H1 (cell line): ENCODE measurements at regions not wholly inside any gene's neighbourhood (a gene's known extent, or its start where the extent isn't known, plus 50 kb on each side); places are given as distances from the start of the nearest gene placed in this dataset.

Source experiments
- CTCF ChIA-PET: fragments of 300-600 bp; sonication (Branson Sonifier 250); formaldehyde crosslinking; loops from one replicate; lab custom pipeline; 2021; ENCODE audit not compliant: partially characterized antibody; lab: Charles Lee
- POLR2A ChIA-PET: fragments of 300-600 bp; sonication (Branson Sonifier 250); formaldehyde crosslinking; loops from one replicate; lab custom pipeline; 2021; ENCODE audit warnings: inconsistent platforms; ENCODE audit not compliant: partially characterized antibody; lab: Charles Lee
- DNase-seq, 2 experiments: peaks; one replicate each; pipeline versions ENCODE4 v3.0.0 to v3.0.0-alpha.2; 2010 to 2022; ENCODE audit warnings: low spot score in 2 of 2, low read depth in 1 of 2, mixed read lengths in 1 of 2
- FAIRE-seq: peaks from 2 replicates; lab custom pipeline; 2011; peaks lifted over from hg19 to GRCh38; lab: Jason Lieb, UNC
- H2AFZ ChIP-seq: 2 replicates; pipeline ENCODE4 v1.8.1; 2012; ENCODE audit warnings: low read length, inconsistent platforms
- H2AK5ac ChIP-seq: 2 replicates; pipeline ENCODE4 v1.6.1; 2013; ENCODE audit warnings: low read depth, low read length
- H2BK120ac ChIP-seq: replicated peaks from 2 replicates; pipeline ENCODE3; 2013; ENCODE audit warnings: low read depth, low read length, inconsistent platforms
- H2BK12ac ChIP-seq: 2 replicates; pipeline ENCODE4 v1.6.1; 2013; ENCODE audit warnings: low read depth, low read length
- H2BK15ac ChIP-seq: 2 replicates; pipeline ENCODE4 v1.6.1; 2013; ENCODE audit warnings: low read length
- H2BK20ac ChIP-seq: 2 replicates; pipeline ENCODE4 v1.6.1; 2013; ENCODE audit warnings: low read length
- H2BK5ac ChIP-seq: 2 replicates; pipeline ENCODE4 v1.6.1; 2013; ENCODE audit warnings: low read depth, low read length
- H3K14ac ChIP-seq: 2 replicates; pipeline ENCODE4 v1.6.1; 2013; ENCODE audit warnings: inconsistent platforms; ENCODE audit not compliant: insufficient read length
- H3K18ac ChIP-seq: 2 replicates; pipeline ENCODE4 v1.6.1; 2013; ENCODE audit warnings: low read length; ENCODE audit errors: extremely low read depth
- H3K23ac ChIP-seq: 2 replicates; pipeline ENCODE4 v1.6.1; 2013; ENCODE audit warnings: inconsistent platforms; ENCODE audit not compliant: insufficient read length
- H3K23me2 ChIP-seq: 2 replicates; pipeline ENCODE4 v1.6.1; 2013; ENCODE audit warnings: low read depth, low read length
- H3K27ac ChIP-seq: 2 replicates; pipeline ENCODE4 v1.6.1; 2011; ENCODE audit warnings: low read depth, low read length, inconsistent platforms
- H3K27me3 ChIP-seq, 4 experiments: replicated peaks in 1 of 4; 1 replicate in 1 of 4; 2 replicates in 3 of 4; pipeline versions ENCODE4 v1.6.1 to v1.8.1; 2011 to 2013; ENCODE audit warnings: low read length in 3 of 4, mild to moderate bottlenecking in 3 of 4, inconsistent platforms in 2 of 4, mixed read lengths in 2 of 4, moderate library complexity in 1 of 4; ENCODE audit not compliant: control insufficient read depth in 3 of 4, insufficient read depth in 3 of 4; ENCODE audit errors: extremely low read depth in 1 of 4
- H3K36me3 ChIP-seq, 4 experiments: 2 replicates each; pipeline versions ENCODE4 v1.6.1 to v1.8.1; 2011 to 2013; ENCODE audit warnings: mild to moderate bottlenecking in 4 of 4, low read length in 3 of 4, moderate library complexity in 2 of 4, control low read depth in 1 of 4, inconsistent platforms in 1 of 4; ENCODE audit not compliant: insufficient read depth in 4 of 4, control insufficient read depth in 2 of 4
- H3K4ac ChIP-seq: replicated peaks from 2 replicates; pipeline ENCODE3; 2013; ENCODE audit warnings: low read length, low read depth, mixed read lengths, inconsistent platforms; ENCODE audit not compliant: insufficient read length
- H3K4me1 ChIP-seq, 4 experiments: replicated peaks in 1 of 4; 1 replicate in 1 of 4; 2 replicates in 3 of 4; pipeline versions ENCODE4 v1.6.1 to v1.8.1; 2011 to 2013; ENCODE audit warnings: low read length in 3 of 4, inconsistent platforms in 2 of 4, mixed read lengths in 1 of 4; ENCODE audit not compliant: insufficient read depth in 4 of 4, control insufficient read depth in 3 of 4
- H3K4me2 ChIP-seq, 2 experiments: 2 replicates each; pipeline versions ENCODE4 v1.6.1 to v1.8.1; 2011 to 2013; ENCODE audit warnings: low read depth in 2 of 2, low read length in 2 of 2, control low read depth in 1 of 2, inconsistent platforms in 1 of 2, mild to moderate bottlenecking in 1 of 2; ENCODE audit not compliant: insufficient read depth in 1 of 2
- H3K4me3 ChIP-seq, 4 experiments: fragments of 200-600, 300-600 bp in 1 of 4; sonication (generic), shearing (Covaris generic), sonication (Bioruptor Twin) in 1 of 4; 2 replicates each; pipeline versions ENCODE4 v1.5.1 to v1.8.1; 2011 to 2016; ENCODE audit warnings: low read length in 4 of 4, low read depth in 3 of 4, control low read depth in 2 of 4, inconsistent platforms in 2 of 4, mild to moderate bottlenecking in 2 of 4, mixed read lengths in 1 of 4, moderate library complexity in 1 of 4; ENCODE audit not compliant: insufficient read depth in 2 of 4; ENCODE audit errors: extremely low read depth in 1 of 4
- H3K56ac ChIP-seq: replicated peaks from 2 replicates; pipeline ENCODE3; 2013; ENCODE audit warnings: low read depth, mild to moderate bottlenecking, mixed read lengths, low read length, inconsistent platforms; ENCODE audit not compliant: insufficient read length
- H3K79me1 ChIP-seq: 2 replicates; pipeline ENCODE4 v1.6.1; 2013; ENCODE audit warnings: low read depth, low read length, control low read depth
- H3K79me2 ChIP-seq, 2 experiments: 2 replicates each; pipeline versions ENCODE4 v1.6.1 to v1.8.1; 2012 to 2013; ENCODE audit warnings: low read length in 2 of 2, mild to moderate bottlenecking in 2 of 2, inconsistent platforms in 1 of 2; ENCODE audit not compliant: insufficient read depth in 2 of 2, control insufficient read depth in 1 of 2
- H3K9ac ChIP-seq, 4 experiments: replicated peaks in 1 of 4; 1 replicate in 1 of 4; 2 replicates in 3 of 4; pipeline versions ENCODE4 v1.6.1 to v1.8.1; 2011 to 2013; ENCODE audit warnings: low read depth in 3 of 4, low read length in 3 of 4, control low read depth in 2 of 4, mild to moderate bottlenecking in 2 of 4, moderate library complexity in 2 of 4, inconsistent platforms in 1 of 4; ENCODE audit errors: extremely low read depth in 1 of 4
- H3K9me3 ChIP-seq, 2 experiments: 2 replicates each; pipeline versions ENCODE4 v1.6.1 to v1.8.1; 2012 to 2013; ENCODE audit warnings: mild to moderate bottlenecking in 2 of 2, moderate library complexity in 2 of 2, control low read depth in 1 of 2, inconsistent platforms in 1 of 2, low read depth in 1 of 2, low read length in 1 of 2, mixed read lengths in 1 of 2; ENCODE audit not compliant: insufficient read depth in 2 of 2
- H4K20me1 ChIP-seq, 2 experiments: replicated peaks in 1 of 2; 2 replicates each; pipeline versions ENCODE3 to v1.8.1; 2011 to 2013; ENCODE audit warnings: inconsistent platforms in 2 of 2, low read length in 2 of 2, mild to moderate bottlenecking in 1 of 2; ENCODE audit not compliant: insufficient read depth in 2 of 2, control insufficient read depth in 1 of 2
- H4K5ac ChIP-seq: 2 replicates; pipeline ENCODE4 v1.6.1; 2013; ENCODE audit warnings: low read length, low read depth, mixed read lengths, inconsistent platforms; ENCODE audit not compliant: insufficient read length
- H4K8ac ChIP-seq: 2 replicates; pipeline ENCODE4 v1.8.0; 2013; ENCODE audit warnings: mild to moderate bottlenecking, moderate library complexity, low read length, inconsistent platforms; ENCODE audit not compliant: insufficient read depth; ENCODE audit errors: extremely low read depth
- H4K91ac ChIP-seq: replicated peaks from 2 replicates; pipeline ENCODE3; 2013; ENCODE audit warnings: low read length, mixed read lengths, inconsistent platforms; ENCODE audit not compliant: insufficient read length
- WGBS, 2 experiments: shearing (Covaris generic) in 1 of 2; methylation state at CpG; one replicate each; pipeline versions ENCODE4 v1.1.6 to v1.1.7; 2013 to 2015; ENCODE audit warnings: low lambda C conversion rate in 2 of 2, mixed read lengths in 2 of 2, inconsistent platforms in 1 of 2, low coverage in 1 of 2, missing lambda C conversion rate in 1 of 2; ENCODE audit not compliant: insufficient replicate concordance in 2 of 2, insufficient coverage in 1 of 2, insufficient read length in 1 of 2; ENCODE audit errors: extremely low coverage in 1 of 2, missing lambda C conversion rate in 1 of 2; 5-methylcytosine and 5-hydroxymethylcytosine counted together
- TF ChIP-seq, protein P1 (sequence below): fragments of 300-600 bp; sonication (generic); IDR thresholded peaks from 2 replicates; pipeline ENCODE4 v1.7.1; 2012; ENCODE audit warnings: low read length, moderate library complexity, mild to moderate bottlenecking, inconsistent platforms; ENCODE audit not compliant: insufficient replicate concordance

DNA sequence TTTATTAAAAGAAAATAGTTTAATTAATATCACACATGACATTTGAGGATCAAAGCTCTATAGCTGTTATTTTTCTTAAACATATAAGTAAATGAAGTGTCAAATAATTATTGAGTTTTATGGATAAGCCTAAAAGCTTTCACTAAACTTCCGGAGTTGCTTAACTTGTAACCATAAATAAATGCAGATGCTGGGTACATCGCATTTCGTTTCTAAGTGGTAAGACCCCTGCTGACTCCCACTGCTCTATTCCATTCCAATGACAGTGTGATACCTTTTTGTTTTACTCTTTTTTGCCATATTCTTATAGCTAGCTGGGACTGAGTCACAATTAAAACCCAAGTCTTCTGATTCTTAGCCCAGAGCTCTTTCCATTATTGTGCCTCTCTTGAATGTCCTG is 411.1 kb downstream of the SOX2 start:
- H4K20me1 ChIP-seq, result peaks cover 0 to 2% of the 10 kb centered on the region in 2 experiments
- peaks cover 16 to 49% (median 24%) of the 10 kb centered on the region in 4 experiments for H3K27me3 ChIP-seq
- POLR2A ChIA-PET, result no interaction called here
- no peak overlapping the region for H3K18ac ChIP-seq
- no peak overlapping the region for H2AFZ ChIP-seq
- no peak overlapping the region for H2BK120ac ChIP-seq
- no peak overlapping the region for H3K56ac ChIP-seq
- no peaks in the 10 kb centered on the region for H3K79me1 ChIP-seq
- H4K91ac ChIP-seq, result no peak overlapping the region
- H4K8ac ChIP-seq, result no peak overlapping the region
- no peaks in the 10 kb centered on the region for H3K23me2 ChIP-seq
- CTCF ChIA-PET, result no interaction called here
- 10% methylated on average over 3 of the region's 3 CpGs; no CpG with 5 or more reads in 1 of the 2 experiments for WGBS, 2 experiments
- H2BK20ac ChIP-seq, result no peak overlapping the region
- no peak overlapping the region for H2BK15ac ChIP-seq
- H2BK5ac ChIP-seq, result no peak overlapping the region
- no peak for FAIRE-seq
- no peak overlapping the region for H2BK12ac ChIP-seq
- no peak overlapping the region for H3K4me2 ChIP-seq
- no peaks in the 10 kb centered on the region for H3K79me2 ChIP-seq
- no peak overlapping the region for H3K4me3 ChIP-seq
- no peak overlapping the region for H4K5ac ChIP-seq
- no peaks in the 10 kb centered on the region for H3K36me3 ChIP-seq
- H3K23ac ChIP-seq, result no peak overlapping the region
- no peak overlapping the region for H2AK5ac ChIP-seq
- H3K27ac ChIP-seq, result no peak overlapping the region
- H3K4ac ChIP-seq, result no peak overlapping the region
- DNase-seq, result no peak
- no peaks in the 10 kb centered on the region for H3K9me3 ChIP-seq
- H3K9ac ChIP-seq, result no peak overlapping the region
- H3K4me1 ChIP-seq, result peaks cover 0 to 3% (median 0%) of the 10 kb centered on the region in 4 experiments; a peak in 2 of 7 replicates
- no peak overlapping the region for H3K14ac ChIP-seq
- TF ChIP-seq, protein P1, sequence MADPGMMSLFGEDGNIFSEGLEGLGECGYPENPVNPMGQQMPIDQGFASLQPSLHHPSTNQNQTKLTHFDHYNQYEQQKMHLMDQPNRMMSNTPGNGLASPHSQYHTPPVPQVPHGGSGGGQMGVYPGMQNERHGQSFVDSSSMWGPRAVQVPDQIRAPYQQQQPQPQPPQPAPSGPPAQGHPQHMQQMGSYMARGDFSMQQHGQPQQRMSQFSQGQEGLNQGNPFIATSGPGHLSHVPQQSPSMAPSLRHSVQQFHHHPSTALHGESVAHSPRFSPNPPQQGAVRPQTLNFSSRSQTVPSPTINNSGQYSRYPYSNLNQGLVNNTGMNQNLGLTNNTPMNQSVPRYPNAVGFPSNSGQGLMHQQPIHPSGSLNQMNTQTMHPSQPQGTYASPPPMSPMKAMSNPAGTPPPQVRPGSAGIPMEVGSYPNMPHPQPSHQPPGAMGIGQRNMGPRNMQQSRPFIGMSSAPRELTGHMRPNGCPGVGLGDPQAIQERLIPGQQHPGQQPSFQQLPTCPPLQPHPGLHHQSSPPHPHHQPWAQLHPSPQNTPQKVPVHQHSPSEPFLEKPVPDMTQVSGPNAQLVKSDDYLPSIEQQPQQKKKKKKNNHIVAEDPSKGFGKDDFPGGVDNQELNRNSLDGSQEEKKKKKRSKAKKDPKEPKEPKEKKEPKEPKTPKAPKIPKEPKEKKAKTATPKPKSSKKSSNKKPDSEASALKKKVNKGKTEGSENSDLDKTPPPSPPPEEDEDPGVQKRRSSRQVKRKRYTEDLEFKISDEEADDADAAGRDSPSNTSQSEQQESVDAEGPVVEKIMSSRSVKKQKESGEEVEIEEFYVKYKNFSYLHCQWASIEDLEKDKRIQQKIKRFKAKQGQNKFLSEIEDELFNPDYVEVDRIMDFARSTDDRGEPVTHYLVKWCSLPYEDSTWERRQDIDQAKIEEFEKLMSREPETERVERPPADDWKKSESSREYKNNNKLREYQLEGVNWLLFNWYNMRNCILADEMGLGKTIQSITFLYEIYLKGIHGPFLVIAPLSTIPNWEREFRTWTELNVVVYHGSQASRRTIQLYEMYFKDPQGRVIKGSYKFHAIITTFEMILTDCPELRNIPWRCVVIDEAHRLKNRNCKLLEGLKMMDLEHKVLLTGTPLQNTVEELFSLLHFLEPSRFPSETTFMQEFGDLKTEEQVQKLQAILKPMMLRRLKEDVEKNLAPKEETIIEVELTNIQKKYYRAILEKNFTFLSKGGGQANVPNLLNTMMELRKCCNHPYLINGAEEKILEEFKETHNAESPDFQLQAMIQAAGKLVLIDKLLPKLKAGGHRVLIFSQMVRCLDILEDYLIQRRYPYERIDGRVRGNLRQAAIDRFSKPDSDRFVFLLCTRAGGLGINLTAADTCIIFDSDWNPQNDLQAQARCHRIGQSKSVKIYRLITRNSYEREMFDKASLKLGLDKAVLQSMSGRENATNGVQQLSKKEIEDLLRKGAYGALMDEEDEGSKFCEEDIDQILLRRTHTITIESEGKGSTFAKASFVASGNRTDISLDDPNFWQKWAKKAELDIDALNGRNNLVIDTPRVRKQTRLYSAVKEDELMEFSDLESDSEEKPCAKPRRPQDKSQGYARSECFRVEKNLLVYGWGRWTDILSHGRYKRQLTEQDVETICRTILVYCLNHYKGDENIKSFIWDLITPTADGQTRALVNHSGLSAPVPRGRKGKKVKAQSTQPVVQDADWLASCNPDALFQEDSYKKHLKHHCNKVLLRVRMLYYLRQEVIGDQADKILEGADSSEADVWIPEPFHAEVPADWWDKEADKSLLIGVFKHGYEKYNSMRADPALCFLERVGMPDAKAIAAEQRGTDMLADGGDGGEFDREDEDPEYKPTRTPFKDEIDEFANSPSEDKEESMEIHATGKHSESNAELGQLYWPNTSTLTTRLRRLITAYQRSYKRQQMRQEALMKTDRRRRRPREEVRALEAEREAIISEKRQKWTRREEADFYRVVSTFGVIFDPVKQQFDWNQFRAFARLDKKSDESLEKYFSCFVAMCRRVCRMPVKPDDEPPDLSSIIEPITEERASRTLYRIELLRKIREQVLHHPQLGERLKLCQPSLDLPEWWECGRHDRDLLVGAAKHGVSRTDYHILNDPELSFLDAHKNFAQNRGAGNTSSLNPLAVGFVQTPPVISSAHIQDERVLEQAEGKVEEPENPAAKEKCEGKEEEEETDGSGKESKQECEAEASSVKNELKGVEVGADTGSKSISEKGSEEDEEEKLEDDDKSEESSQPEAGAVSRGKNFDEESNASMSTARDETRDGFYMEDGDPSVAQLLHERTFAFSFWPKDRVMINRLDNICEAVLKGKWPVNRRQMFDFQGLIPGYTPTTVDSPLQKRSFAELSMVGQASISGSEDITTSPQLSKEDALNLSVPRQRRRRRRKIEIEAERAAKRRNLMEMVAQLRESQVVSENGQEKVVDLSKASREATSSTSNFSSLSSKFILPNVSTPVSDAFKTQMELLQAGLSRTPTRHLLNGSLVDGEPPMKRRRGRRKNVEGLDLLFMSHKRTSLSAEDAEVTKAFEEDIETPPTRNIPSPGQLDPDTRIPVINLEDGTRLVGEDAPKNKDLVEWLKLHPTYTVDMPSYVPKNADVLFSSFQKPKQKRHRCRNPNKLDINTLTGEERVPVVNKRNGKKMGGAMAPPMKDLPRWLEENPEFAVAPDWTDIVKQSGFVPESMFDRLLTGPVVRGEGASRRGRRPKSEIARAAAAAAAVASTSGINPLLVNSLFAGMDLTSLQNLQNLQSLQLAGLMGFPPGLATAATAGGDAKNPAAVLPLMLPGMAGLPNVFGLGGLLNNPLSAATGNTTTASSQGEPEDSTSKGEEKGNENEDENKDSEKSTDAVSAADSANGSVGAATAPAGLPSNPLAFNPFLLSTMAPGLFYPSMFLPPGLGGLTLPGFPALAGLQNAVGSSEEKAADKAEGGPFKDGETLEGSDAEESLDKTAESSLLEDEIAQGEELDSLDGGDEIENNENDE, result peak; percentile 8
